ENCODE measurements at regions not wholly inside any gene's neighbourhood (a gene's known extent, or its start where the extent isn't known, plus 50 kb on each side); places are given as distances from the start of the nearest gene placed in this dataset.

GRCh38 chr2:104562537-104562936 is 291.4 kb upstream of the POU3F3 start:
- TF ChIP-seq CTCF (IDR thresholded peaks at IDR 0.05; ENCODE audit: low read length): no peak
- no peak for TF ChIP-seq EZH2 (optimal IDR thresholded peaks at IDR 0.05; ENCODE audit: low read depth, low read length)

All from MM.1S (cell line).